ENCODE measurements at regions not wholly inside any gene's neighbourhood (a gene's known extent, or its start where the extent isn't known, plus 50 kb on each side); places are given as distances from the start of the nearest gene placed in this dataset.
"Not testable (repeated sequence)": the region's sequence is repeated elsewhere in the genome, so short reads cannot be mapped to it uniquely, and the experiment has no call there.

- TF ChIP-seq, protein P1, sequence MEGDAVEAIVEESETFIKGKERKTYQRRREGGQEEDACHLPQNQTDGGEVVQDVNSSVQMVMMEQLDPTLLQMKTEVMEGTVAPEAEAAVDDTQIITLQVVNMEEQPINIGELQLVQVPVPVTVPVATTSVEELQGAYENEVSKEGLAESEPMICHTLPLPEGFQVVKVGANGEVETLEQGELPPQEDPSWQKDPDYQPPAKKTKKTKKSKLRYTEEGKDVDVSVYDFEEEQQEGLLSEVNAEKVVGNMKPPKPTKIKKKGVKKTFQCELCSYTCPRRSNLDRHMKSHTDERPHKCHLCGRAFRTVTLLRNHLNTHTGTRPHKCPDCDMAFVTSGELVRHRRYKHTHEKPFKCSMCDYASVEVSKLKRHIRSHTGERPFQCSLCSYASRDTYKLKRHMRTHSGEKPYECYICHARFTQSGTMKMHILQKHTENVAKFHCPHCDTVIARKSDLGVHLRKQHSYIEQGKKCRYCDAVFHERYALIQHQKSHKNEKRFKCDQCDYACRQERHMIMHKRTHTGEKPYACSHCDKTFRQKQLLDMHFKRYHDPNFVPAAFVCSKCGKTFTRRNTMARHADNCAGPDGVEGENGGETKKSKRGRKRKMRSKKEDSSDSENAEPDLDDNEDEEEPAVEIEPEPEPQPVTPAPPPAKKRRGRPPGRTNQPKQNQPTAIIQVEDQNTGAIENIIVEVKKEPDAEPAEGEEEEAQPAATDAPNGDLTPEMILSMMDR (IDR thresholded peaks at IDR 0.05 in 4 of 5, conservative IDR thresholded peaks at IDR 0.05 in 1 of 5) = not testable (repeated sequence)
- not testable (repeated sequence) for TF ChIP-seq POLR2A (IDR thresholded peaks at IDR 0.05)
Measured at GRCh38 chr2:193836424-193837006, 1641.8 kb upstream of the TMEFF2 start.
